ENCODE measurements at regions not wholly inside any gene's neighbourhood (a gene's known extent, or its start where the extent isn't known, plus 50 kb on each side); places are given as distances from the start of the nearest gene placed in this dataset.

DNA sequence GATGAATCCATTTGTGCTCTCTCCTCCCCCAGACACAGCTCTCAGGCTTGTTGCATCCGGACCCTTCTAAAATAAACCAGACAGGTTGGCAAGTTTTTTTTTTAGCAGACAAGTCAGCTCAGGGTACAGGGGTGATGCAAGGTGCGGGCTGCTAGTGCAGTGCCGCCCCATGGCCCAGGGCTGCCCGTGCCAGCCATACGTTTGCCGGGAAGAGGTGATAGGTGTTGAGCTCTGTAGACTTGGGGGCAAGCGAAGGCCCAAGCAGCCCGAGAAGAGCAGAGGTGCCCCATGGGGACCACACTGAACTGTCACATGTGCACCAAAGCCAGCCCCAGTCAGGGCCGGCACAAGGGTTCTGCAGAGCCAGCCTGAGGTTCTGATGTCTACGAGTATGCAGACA, 57.1 kb upstream of the PDSS1 start:
- DNase-seq (ENCODE audit: low read depth in 2 of 2), result no peak
- H3K36me3 ChIP-seq (ENCODE audit: control insufficient read depth, insufficient read depth, low read length), result no peaks in the 10 kb centered on the region
- H4K20me1 ChIP-seq (ENCODE audit: control insufficient read depth, extremely low read depth, insufficient read depth, low read length), result no peaks in the 10 kb centered on the region
- no peak overlapping the region for H3K27ac ChIP-seq (ENCODE audit: insufficient read depth, low read length)
- no peak overlapping the region for H2AFZ ChIP-seq (ENCODE audit: low read length)
- no peaks in the 10 kb centered on the region for H3K9me3 ChIP-seq (ENCODE audit: control insufficient read depth, insufficient read depth, low read depth, low read length)
- H3K4me3 ChIP-seq (replicated peaks in 1 of 4; ENCODE audit: control extremely low read depth in 1 of 4, insufficient read depth in 1 of 4, low read depth in 3 of 4, low read length in 4 of 4), result no peak overlapping the region
- no peaks in the 10 kb centered on the region for H3K4me1 ChIP-seq (ENCODE audit: control insufficient read depth, extremely low read depth, insufficient read depth, low read length)
- H3K9ac ChIP-seq (ENCODE audit: insufficient read depth, low read length), result no peak overlapping the region
- no peak for TF ChIP-seq EZH2 (IDR thresholded peaks at IDR 0.05; ENCODE audit: low read length, missing control alignments)
- TF ChIP-seq, protein P1, sequence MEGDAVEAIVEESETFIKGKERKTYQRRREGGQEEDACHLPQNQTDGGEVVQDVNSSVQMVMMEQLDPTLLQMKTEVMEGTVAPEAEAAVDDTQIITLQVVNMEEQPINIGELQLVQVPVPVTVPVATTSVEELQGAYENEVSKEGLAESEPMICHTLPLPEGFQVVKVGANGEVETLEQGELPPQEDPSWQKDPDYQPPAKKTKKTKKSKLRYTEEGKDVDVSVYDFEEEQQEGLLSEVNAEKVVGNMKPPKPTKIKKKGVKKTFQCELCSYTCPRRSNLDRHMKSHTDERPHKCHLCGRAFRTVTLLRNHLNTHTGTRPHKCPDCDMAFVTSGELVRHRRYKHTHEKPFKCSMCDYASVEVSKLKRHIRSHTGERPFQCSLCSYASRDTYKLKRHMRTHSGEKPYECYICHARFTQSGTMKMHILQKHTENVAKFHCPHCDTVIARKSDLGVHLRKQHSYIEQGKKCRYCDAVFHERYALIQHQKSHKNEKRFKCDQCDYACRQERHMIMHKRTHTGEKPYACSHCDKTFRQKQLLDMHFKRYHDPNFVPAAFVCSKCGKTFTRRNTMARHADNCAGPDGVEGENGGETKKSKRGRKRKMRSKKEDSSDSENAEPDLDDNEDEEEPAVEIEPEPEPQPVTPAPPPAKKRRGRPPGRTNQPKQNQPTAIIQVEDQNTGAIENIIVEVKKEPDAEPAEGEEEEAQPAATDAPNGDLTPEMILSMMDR (conservative IDR thresholded peaks at IDR 0.05 in 1 of 2, IDR thresholded peaks at IDR 0.05 in 1 of 2; ENCODE audit: low read depth in 1 of 2, low read length in 2 of 2), result no peak
- H3K79me2 ChIP-seq (ENCODE audit: control insufficient read depth, insufficient read depth, low read length), result no peaks in the 10 kb centered on the region
- no peak overlapping the region for H3K4me2 ChIP-seq (ENCODE audit: extremely low read depth, insufficient read depth, low read length)
- H3K27me3 ChIP-seq (ENCODE audit: control insufficient read depth, insufficient read depth, low read length), result no peaks in the 10 kb centered on the region

DNA sequence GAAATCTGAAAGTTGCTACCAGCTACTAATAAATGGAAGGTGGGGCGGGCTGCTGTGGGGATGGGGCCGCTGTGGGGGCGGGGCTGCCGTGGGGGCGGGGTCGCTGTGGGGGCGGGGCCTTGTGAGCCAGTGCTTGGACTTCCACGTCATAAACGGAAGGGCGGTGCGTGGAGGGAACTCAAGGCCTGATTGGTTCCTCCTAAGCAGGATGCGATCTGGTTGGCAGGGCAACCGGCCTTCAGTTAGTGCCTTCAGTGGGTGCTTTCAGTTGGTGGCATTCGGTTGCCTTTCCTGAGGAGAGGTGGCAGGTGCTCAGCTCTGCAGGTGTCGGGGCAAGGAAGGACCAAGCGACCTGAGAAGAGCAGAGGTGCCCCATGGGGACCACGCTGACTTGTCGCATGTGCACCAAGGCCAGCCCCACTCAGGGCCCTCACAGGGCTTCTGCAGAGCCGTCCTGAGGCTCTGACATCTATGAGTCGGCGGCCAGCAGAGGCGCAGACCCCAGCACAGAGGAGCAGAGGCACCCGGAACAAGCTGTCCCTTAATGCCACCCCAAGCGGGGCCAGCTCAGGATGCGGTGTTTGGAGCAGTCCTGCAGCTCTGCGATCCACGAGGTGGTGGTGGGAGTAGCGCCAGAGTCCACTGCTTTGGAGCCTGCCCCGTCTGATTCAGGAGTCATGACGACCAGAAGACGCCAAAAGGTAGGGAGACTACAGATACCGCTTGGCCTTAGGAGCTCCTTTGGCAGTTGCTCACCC, 54.4 kb upstream of the PDSS1 start:
- Histone ChIP-seq H3K4me2 (ENCODE audit: extremely low read depth, insufficient read depth, low read length) (no peak overlapping the region), H3K4me1 (ENCODE audit: control insufficient read depth, extremely low read depth, insufficient read depth, low read length) (no peaks in the 10 kb centered on the region), H3K4me3 (replicated peaks in 1 of 4; ENCODE audit: control extremely low read depth in 1 of 4, insufficient read depth in 1 of 4, low read depth in 3 of 4, low read length in 4 of 4) (no peak overlapping the region), H3K9ac (ENCODE audit: insufficient read depth, low read length) (no peak overlapping the region), H3K27ac (ENCODE audit: insufficient read depth, low read length) (no peak overlapping the region), H3K9me3 (ENCODE audit: control insufficient read depth, insufficient read depth, low read depth, low read length) (no peaks in the 10 kb centered on the region), H3K36me3 (ENCODE audit: control insufficient read depth, insufficient read depth, low read length) (no peaks in the 10 kb centered on the region), H3K27me3 (ENCODE audit: control insufficient read depth, insufficient read depth, low read length) (no peaks in the 10 kb centered on the region), H3K79me2 (ENCODE audit: control insufficient read depth, insufficient read depth, low read length) (no peaks in the 10 kb centered on the region), H2AFZ (ENCODE audit: low read length) (no peak overlapping the region), H4K20me1 (ENCODE audit: control insufficient read depth, extremely low read depth, insufficient read depth, low read length) (no peaks in the 10 kb centered on the region)
- no peak for DNase-seq (ENCODE audit: low read depth in 2 of 2)
- no peak for TF ChIP-seq EZH2 (IDR thresholded peaks at IDR 0.05; ENCODE audit: low read length, missing control alignments)
- TF ChIP-seq, protein P1 (conservative IDR thresholded peaks at IDR 0.05 in 1 of 2, IDR thresholded peaks at IDR 0.05 in 1 of 2; ENCODE audit: low read depth in 1 of 2, low read length in 2 of 2), result no peak

DNA sequence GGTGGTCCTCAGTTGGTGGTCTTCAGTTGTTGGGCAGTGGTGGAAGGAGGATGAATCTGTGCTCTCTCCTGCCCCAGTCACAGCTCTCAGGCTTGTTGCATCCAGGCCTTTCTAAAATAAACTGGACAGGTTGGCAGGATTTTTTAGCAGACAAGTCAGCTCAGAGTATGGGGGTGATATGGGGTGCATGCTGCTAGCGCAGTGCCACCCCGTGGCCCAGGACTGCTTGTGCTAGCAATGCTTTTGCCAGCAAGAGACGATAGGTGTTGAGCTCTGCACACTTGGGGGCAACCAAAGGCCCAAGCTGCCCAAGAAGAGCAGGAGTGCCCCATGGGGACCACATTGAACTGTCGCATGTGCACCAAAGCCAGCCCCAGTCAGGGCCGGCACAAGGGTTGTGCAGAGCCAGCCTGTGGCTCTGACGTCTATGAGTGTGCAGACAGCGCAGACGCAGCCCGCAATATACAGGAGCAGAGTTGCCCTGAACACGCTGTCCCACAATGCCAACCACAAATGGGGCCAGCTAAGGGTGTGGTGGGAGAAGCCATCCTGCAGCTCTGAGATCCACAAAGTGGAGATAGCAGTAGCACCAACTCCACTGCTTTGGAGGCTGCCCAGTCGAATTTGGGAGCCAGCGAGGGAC, 49.8 kb upstream of the PDSS1 start:
- no peaks in the 10 kb centered on the region for H3K79me2 ChIP-seq (ENCODE audit: control insufficient read depth, insufficient read depth, low read length)
- no peak overlapping the region for H2AFZ ChIP-seq (ENCODE audit: low read length)
- H3K9ac ChIP-seq (ENCODE audit: insufficient read depth, low read length), result no peak overlapping the region
- H3K36me3 ChIP-seq (ENCODE audit: control insufficient read depth, insufficient read depth, low read length), result no peaks in the 10 kb centered on the region
- no peak for TF ChIP-seq EZH2 (IDR thresholded peaks at IDR 0.05; ENCODE audit: low read length, missing control alignments)
- TF ChIP-seq, protein P1 (conservative IDR thresholded peaks at IDR 0.05 in 1 of 2, IDR thresholded peaks at IDR 0.05 in 1 of 2; ENCODE audit: low read depth in 1 of 2, low read length in 2 of 2), result no peak
- no peak for DNase-seq (ENCODE audit: low read depth in 2 of 2)
- H3K4me1 ChIP-seq (ENCODE audit: control insufficient read depth, extremely low read depth, insufficient read depth, low read length), result no peaks in the 10 kb centered on the region
- H3K4me2 ChIP-seq (ENCODE audit: extremely low read depth, insufficient read depth, low read length), result no peak overlapping the region
- no peak overlapping the region for H3K27ac ChIP-seq (ENCODE audit: insufficient read depth, low read length)
- H3K4me3 ChIP-seq (replicated peaks in 1 of 4; ENCODE audit: control extremely low read depth in 1 of 4, insufficient read depth in 1 of 4, low read depth in 3 of 4, low read length in 4 of 4), result no peak overlapping the region
- H4K20me1 ChIP-seq (ENCODE audit: control insufficient read depth, extremely low read depth, insufficient read depth, low read length), result no peaks in the 10 kb centered on the region
- H3K27me3 ChIP-seq (ENCODE audit: control insufficient read depth, insufficient read depth, low read length), result no peaks in the 10 kb centered on the region
- H3K9me3 ChIP-seq (ENCODE audit: control insufficient read depth, insufficient read depth, low read depth, low read length), result no peaks in the 10 kb centered on the region

Data from fibroblast of lung (primary cell).